Gastrocnemius medialis (tissue), 4 donors: ENCODE measurements at regions not wholly inside any gene's neighbourhood (a gene's known extent, or its start where the extent isn't known, plus 50 kb on each side); places are given as distances from the start of the nearest gene placed in this dataset.

Experiments
- POLR2A ChIP-seq, 2 donors: fragments of 450-650 bp; IDR thresholded peaks; one replicate each; pipeline ENCODE4 v1.6.1; 2017; ENCODE audit warnings: antibody characterized with exemption in 2 of 2, mild to moderate bottlenecking in 2 of 2, moderate library complexity in 2 of 2
- TF ChIP-seq, protein P1 (sequence below), 5 experiments: fragments of 450-650 bp in 3 of 5; fragments of 200-600 bp in 2 of 5; sonication (generic) in 2 of 5; IDR thresholded peaks in 4 of 5; conservative IDR thresholded peaks in 1 of 5; 1 replicate in 4 of 5; 2 replicates in 1 of 5; pipeline ENCODE4 v1.5.1; 2016 to 2019; ENCODE audit warnings: antibody characterized with exemption in 5 of 5, mild to moderate bottlenecking in 3 of 5, moderate library complexity in 3 of 5

DNA sequence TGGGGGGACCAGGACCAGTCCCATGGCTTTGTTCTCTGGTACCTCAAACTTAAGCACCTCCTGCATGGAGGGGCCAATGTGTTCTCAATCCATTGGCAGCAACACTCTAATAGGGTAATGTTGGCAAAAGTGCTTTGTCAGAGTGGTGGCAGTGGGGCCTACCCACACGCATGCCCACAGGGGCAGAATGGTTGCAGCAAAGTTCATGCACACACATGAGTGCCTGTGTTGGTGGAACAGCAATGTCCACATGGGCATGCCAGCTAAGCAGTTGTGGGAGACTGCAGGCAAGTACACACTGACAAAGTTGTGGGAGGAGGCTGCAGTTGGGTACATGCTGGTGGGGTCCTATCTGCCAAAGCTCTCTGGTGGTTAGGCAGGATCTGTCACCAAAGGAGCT is 645.2 kb downstream of the ZNF385D start:
- TF ChIP-seq, protein P1, sequence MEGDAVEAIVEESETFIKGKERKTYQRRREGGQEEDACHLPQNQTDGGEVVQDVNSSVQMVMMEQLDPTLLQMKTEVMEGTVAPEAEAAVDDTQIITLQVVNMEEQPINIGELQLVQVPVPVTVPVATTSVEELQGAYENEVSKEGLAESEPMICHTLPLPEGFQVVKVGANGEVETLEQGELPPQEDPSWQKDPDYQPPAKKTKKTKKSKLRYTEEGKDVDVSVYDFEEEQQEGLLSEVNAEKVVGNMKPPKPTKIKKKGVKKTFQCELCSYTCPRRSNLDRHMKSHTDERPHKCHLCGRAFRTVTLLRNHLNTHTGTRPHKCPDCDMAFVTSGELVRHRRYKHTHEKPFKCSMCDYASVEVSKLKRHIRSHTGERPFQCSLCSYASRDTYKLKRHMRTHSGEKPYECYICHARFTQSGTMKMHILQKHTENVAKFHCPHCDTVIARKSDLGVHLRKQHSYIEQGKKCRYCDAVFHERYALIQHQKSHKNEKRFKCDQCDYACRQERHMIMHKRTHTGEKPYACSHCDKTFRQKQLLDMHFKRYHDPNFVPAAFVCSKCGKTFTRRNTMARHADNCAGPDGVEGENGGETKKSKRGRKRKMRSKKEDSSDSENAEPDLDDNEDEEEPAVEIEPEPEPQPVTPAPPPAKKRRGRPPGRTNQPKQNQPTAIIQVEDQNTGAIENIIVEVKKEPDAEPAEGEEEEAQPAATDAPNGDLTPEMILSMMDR (IDR thresholded peaks at IDR 0.05 in 4 of 5, conservative IDR thresholded peaks at IDR 0.05 in 1 of 5), result no peak
- no peak for TF ChIP-seq POLR2A (IDR thresholded peaks at IDR 0.05)
